GM19328 (cell line): ENCODE measurements at regions not wholly inside any gene's neighbourhood (a gene's known extent, or its start where the extent isn't known, plus 50 kb on each side); places are given as distances from the start of the nearest gene placed in this dataset.
"Not testable (repeated sequence)": the region's sequence is repeated elsewhere in the genome, so short reads cannot be mapped to it uniquely, and the experiment has no call there.

Source experiments
- ATAC-seq: cut with Tn5 transposase; IDR thresholded peaks from one replicate; pipeline ENCODE4 v1.9.1; 2021; ENCODE audit warnings: mild to moderate bottlenecking, moderate library complexity; ENCODE audit not compliant: unreplicated experiment

DNA sequence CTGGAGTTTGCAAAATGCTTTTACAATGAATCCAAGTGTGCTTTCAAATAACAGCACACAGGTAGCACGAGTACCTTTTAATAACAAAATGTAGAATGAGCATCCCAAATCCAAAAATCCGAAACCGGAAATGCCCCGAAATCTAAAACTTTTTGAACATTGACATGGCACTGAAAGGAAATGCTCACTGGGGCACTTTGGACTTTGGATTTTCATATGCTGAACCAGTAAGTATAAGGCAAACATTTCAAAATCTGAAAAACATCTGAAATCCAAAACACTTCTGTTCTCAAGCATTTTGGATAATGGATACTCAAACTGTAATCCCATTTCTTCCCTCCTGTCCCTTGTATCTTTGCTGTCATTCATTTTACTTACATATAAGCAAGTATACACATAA is 50.1 kb downstream of the GCNT4 start:
- no peak for ATAC-seq

DNA sequence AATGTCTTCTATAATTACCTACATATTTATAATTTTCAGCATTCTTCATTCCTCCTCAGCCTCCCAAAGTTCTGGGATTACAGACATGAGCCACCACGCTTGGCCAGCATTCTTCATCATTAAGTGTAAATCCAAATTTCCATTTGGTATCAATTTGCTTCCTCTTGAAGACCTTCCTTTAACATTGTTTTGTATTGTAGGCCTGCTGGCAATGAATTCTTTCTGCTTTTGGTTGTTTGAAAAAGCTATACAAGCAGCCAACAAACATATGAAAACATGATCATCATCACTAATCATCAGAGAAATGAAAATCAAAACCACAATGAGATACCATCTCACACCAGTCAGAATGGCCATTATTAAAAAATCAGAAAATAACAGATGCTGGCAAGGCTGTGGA is 56.4 kb downstream of the GCNT4 start:
- ATAC-seq: no peak

DNA sequence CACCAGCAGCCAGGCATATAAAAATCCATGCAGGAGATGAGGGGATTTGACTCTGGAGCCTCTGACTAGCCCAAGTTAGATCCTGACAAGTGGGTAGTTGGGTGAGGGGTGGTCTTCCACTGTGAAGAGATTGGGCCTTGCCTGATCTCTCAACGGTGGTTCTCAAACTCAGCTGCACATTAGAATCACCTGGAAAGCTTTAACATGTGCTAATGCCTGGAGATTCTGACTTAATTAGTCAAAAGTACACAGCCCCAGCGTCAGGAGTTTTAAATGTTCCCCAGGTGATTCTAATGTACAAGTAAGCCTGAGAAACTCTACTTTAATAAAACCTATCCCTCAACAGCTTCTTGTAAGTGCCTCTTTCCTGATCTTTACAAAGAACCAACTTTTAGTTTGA is 57.5 kb downstream of the GCNT4 start:
- ATAC-seq: no peak

DNA sequence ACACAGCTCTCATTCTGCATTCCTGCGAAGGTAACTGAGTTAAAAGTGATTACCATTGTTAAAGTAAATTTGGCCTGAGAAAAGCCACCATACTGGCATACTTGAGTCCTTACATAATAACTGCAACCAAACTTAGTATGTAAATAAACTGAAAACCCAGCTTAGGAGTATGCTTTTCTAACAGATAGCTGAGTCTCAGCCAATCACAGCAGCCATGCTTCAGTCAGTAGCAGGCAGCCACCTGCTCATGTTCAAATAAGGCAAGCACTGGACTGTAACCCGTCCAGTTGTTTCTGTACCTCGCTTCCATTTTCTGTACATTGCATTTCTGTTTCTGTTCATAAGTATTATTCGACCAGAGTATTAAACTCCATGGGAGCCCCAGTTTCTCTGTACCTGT is 58.6 kb downstream of the GCNT4 start:
- no peak for ATAC-seq

DNA sequence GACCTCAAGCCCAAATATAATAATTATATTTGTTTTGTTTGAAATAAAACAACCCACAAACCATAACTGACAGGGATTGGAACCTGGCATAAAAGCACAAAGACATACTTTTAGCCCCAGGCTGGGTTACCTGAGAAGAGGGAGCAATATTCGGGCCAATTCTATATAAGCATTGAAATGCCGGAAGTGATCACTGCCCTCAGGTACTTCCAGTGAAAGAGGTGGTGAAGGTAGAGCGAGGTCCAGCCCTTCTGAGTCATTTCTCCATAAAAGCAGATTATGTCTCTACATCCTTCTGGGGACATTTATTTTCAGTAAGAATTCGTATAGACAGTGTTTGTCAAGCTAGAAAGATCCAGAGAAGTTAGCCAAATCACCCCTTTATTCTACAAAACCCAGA is 59.6 kb downstream of the GCNT4 start:
- no peak for ATAC-seq

DNA sequence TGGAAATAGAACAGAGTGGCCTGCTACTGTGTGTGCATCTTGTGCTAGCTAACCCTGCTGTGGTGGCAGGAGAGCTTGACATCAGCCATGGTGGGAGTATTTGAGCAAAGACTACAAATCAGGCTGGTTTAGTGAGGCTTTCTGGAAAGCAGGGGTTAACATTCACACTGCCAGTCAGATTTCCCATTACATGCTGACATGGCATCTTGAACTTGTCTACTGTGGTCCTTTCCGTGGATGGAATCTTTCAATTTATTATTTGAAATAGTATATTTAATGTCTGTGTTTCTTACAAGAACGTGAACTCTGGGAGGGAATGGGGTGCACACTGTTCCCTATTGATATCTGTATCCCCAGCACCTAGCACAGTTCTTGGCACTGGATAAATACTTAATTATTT is 60.8 kb downstream of the GCNT4 start:
- ATAC-seq: no peak

DNA sequence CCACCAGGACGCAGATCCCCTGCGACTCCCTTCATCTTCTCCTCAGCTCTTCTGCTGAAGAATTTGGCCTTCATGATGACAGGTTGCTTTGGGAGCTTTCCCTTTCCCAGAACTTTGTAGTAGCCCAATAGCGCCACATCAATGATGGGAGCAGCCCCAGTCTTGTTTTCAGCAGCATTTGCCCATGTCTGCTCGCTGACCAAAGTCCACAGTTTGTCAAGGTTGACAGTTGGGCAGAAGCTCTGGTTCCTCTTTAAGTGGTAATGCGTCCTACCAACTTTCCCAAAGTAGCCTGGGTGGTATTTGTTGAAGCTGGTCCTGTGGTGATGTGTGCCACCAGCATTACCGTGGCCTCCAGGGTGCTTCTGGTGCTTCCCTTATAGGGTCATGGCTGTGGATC is 62.2 kb downstream of the GCNT4 start:
- ATAC-seq: no peak

DNA sequence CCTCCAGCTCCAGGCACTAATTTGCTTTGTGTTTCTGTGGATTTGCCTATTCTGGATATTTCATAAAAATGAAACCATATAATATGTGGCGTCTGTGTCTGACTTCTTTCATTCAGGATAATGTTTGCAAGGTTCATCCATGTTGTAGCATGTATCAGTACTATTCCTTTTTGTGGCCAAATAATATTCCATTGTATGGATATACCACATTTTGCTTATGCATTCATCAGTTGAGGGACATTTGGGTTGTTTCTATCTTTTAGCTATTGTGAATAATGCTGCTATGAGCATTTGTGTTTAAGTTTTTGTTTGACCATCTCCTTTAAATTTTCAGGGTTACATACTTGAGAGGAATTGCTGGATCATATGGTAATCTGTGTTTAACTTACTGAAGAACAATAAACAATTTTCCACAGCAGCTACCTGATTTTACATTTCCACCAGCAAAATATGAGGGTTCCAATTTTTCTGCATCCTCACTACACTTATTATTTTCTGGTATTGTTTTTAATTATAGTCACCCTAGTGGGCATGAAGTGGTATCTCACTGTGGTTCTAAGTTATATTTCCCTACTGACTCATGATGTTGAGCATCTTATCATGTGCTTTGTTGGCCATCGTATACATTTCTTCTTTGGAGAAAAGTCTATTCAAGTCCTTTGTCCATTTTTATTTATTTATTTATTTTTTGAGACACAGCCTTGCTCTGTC is 63.9 kb downstream of the GCNT4 start:
- ATAC-seq: no peak

DNA sequence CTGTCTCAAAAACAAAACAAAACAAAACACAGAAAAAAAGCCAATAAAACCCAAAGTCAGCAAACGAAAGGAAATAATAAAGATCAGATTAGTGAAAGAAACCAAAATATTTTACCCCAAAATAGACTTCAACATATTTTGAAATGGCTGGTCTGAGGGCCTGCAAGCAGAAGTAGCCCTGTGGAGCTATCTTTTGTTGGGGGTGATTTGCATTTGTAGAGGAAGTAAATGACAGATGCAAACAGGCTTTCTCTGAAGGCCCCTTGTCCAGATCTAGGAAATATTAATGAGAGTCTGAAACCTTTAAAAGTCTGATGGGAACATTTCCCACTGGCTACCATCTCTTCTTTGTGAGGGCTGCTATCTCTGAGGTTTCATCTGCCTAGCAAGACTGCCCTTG is 74.0 kb downstream of the GCNT4 start:
- ATAC-seq: no peak

DNA sequence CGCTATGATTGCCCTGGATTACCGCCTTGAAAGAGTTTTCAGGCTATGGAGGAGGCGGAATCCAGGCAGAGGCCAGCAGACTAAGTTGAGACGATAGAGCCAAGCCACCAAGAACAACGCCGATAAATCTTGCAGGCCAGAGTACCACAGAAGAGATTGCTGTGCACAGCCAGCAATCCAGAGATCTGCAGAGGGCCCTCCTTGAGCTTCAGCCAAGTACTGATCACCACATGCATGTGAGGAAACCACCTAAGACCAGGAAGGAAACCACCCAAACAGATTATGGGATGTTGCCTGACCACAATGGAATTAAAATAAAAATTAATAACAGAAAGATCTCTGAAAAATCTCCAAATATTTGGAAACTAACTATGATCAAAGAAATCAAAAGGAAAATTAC is 74.9 kb downstream of the GCNT4 start:
- ATAC-seq: no peak

DNA sequence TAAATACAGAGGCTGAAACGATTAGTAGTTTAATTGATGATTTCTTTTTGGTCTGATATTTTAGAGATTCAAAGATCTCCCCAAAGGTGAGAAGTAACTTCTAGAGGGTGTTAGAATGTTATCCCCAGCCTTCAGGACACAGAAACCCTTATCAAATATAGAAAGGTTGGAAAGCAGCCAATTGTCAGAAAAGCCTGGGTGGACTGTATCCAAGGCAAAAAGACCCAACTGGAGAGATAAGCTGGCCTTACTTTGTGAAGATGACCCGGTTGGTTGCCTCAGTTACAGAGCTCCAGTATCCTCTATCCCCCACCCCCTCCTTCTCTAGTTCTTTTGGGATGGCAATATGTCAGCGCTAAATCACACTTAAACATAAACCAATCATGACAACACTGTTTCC is 75.7 kb downstream of the GCNT4 start:
- no peak for ATAC-seq

DNA sequence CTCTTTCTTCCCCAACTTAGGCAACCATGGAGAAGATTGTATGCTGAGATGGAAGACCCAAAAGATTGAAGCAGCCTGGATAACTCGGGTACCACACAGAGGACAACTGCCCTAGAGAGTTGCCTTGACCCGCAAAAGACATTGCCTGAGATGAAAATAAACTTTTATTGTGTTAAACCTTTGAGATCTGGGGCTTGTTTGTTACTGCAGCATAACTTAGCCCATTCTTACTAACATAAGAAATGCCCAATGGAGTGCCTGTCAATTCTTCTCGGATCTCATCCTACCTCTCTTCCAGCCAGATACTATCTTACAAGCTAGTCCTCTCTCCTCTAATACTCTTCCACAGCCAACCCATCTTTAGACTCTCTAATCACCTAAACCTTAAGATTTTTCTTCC is 76.8 kb downstream of the GCNT4 start:
- ATAC-seq: no peak

DNA sequence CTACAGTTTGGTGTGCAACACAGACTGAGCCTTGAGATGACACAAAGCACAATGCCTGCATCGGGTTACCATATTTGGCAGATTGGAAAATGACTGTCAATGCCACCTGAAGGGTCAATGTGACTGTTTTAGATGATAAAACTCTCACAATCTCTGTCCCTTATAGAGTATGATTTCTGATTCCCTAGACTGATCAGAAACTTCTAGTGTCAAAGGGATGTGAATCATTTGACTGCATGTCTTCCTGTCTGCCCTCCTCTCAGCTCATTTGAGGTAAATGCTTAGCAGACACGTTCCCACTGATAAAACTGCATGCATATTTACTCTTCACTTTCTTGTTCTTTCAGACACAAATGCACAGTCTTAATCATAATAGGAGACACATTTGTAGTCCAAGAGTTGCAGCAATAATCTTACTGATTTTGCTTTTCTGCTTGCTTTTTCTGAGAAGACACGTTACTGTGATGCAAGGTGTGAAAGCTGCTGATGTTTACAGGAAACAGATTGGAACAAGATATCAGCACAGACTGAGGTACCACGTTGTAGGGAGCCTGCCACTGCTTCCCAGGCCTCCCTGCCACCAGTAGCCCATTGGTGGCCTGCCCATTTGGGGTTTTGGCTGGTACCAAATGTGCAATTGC is 77.8 kb downstream of the GCNT4 start:
- ATAC-seq: no peak

DNA sequence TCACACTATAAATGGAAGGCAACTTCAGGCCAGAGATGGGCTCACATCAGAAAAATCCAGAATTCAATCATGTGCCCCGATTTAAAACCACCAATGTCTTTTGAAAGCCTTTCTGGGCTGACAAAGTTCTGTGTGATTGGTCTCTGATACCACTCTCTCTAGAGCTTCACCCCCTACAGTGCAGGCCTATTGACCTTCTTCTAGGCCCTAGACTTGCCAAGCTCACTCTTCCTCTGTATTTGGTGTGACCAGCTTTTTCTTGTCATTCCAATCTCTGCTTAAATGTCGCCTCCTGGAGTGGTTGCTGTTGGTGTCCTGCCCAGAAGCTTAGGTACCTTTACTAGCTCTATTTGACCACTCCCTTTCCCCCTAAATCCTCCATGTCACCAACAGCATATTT is 78.7 kb downstream of the GCNT4 start:
- no peak for ATAC-seq

DNA sequence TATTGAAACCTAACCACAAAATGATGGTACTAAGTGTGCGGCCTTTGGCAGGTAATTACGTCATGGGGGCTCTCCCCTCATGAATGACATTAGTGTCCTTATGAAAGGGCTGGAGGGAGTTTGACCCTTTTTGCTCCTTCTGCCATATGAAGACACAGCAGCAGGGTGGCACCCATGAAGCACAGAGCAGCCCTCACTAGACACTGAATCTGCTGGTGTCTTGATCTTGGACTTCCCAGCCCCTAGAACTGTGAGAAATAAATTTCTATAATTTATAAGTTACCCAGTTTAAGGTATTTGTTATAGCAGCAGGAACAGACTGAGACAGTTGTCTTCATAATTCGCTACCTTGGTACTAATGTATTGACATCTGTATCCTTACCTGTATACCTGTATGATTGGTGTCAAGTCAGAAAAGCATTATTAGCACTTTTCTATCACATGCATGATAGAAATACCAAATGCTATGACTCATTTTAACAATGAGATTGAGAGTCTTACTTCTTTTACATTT is 80.4 kb downstream of the GCNT4 start:
- ATAC-seq: no peak

DNA sequence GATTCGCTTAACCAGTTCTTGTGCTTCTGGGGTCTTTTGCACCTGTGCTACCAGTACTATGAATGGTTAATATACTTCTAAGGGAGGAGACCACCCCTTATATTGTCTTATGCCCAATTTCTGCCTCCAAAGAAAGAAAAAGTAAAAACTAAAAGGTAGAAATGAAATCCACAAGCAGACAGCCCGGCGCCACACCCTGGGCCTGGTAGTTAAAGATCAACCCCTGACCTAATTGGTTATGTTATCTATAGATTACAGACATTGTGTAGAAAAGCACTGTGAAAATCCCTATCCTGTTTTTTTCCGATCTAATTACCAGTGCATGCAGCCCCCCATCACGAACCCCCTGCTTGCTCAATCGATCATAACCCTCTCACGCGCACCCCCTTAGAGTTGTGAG is 81.5 kb downstream of the GCNT4 start:
- not testable (repeated sequence) for ATAC-seq

DNA sequence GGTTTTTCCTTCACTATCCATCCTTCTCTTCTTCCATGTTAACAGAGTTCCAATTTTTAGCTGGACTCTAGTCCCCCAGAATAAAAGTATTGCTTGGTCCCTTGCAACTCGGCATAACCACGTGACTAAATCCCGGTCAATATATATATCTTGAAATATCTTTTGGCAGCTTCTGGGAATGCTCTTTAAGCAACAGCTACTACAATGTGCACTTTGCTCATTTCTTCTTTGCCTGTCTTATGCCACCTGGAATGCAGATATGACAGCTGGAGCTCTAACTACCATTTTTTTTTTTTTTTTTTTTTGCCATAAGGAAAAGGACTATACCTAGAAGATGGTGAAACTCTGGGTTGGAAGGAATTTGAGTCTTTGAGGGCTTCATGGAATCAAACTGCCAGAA is 82.6 kb downstream of the GCNT4 start:
- ATAC-seq: no peak

DNA sequence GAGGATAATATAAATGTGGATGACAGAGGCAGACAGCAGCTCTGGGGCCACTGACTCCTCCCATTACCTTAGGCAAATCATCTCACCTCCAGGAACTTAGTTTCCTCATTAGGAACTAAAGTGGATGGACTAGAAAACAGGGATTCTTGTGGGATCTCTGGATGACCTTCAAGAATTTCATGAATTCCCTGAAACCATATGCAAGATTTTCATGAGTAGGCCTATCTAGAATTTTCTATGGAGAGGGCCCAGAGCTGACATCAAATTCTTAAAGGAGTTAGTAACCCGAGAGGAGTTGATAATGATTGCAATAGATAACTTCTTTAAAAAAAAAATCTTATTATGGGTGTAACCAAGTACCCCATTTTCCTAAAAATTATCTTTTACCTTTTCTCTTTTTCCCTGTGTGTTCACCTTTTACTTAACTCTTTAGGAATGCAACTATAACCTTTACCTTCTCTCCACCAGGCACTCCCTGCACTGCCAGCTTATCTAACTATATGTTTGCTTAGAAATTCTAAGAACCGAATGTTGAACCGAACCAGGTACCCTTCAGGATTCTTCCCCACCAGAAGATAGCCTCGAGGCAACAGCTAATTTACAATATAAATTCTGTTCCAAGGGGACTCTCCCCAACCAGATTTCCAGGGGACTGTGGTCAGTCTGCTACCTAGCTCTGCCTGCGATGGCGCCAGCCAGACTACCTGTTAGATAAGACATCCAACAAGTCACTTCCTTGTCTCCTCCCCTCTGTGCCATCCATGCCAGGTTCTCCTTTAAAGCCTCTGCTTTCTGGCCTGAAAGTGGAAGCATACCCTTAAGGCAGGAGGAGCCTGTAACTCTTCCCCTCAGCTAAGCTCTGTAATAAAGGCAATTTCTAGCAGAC is 86.0 kb downstream of the GCNT4 start:
- no peak for ATAC-seq

DNA sequence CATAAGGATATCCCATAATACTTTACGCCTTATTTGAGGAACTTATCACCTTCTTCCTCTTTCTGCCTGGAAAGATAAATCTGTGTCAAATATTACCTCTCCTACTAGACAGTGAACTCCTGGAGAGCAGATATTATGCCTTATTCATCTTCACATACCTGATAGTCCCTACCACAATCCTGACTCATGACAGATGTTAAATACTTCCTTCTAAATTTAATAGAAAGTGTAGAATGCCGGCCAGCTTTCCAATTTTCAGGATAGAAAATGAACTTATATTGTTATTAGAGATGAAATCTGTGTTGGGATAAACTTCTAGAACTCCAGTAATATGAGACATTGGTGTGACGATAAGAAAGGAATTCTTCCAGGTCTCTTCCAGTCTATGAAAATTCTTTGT is 89.0 kb downstream of the GCNT4 start:
- ATAC-seq: no peak

DNA sequence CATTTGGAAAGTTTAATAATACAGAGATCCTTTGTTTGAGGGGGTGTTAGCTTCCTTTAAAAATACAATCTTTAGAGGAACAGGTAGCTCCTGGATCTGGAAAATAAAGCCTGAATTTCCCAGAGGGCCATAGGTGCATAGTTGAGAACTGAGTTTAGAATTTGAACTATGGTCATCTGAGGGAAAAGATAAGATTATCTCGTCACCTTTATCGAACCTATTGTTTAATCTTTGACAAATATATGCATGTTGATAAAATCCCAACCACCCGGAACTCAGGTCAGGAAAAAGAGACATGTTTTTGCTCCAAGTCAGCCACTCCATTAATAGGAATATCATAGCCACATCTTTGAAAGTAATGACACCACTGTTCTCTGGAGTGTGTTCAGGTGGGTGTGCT is 91.7 kb upstream of the FAM169A start:
- no peak for ATAC-seq

DNA sequence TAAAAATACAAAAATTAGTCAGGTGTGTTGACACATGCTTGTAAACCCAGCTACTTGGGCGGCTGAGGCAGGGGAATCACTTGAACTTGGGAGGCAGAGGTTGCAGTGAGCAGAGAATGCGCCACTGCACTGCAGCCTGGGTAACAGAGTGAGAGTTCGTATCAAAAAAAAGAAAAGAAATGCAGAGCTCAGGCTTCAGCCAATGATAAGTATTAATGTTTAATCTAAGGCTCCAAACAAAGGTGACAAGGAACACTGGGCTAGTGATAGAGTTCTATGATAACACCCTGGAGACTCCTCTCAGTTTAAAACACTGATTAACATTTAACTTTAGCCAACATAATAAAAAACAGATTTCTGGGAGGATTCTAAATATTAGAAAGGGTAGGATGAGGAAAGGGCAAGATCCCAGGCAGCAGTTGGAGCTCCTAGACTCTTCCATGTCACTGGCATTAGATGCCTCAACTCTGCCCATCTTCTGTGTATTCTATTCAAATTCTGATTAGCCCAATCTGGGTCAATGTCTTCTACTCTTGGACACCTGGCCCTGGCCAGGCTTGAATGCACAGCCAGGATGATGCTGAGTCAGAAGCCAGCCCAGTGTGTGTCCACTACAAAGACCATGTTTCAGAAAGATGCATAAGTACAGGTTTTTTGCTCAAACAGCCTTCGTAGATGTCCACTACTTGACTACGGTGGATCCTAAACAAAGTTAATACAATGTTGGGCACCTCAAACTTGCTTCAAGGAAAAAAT is 91.0 kb upstream of the FAM169A start:
- no peak for ATAC-seq
